Stimulated activated CD4-positive, alpha-beta T cell treated with anti-CD3 and anti-CD28 coated beads, TNF-alpha, amount 100 ng/mL, for 1 hour (primary cell): ENCODE measurements at regions not wholly inside any gene's neighbourhood (a gene's known extent, or its start where the extent isn't known, plus 50 kb on each side); places are given as distances from the start of the nearest gene placed in this dataset.

Source experiments
- DNase-seq, 3 donors: peaks; one replicate each; pipeline ENCODE4 v3.0.0-alpha.2; 2020; ENCODE audit warnings: low read depth in 3 of 3, low spot score in 1 of 3

- DNase-seq = no peak
These were observed 175.3 kb upstream of the RALGAPA2 start for GRCh38 chr20:20887593-20888265.

GRCh38 chr20:20881808-20882207, 169.4 kb upstream of the RALGAPA2 start:
- DNase-seq = no peak

GRCh38 chr20:20877079-20877478, 164.6 kb upstream of the RALGAPA2 start:
- no peak for DNase-seq

- no peak for DNase-seq
These were observed 163.3 kb upstream of the RALGAPA2 start for GRCh38 chr20:20875716-20876115.

- no peak for DNase-seq
These were observed 160.0 kb upstream of the RALGAPA2 start for GRCh38 chr20:20872428-20872827.

GRCh38 chr20:20869161-20869775, 156.8 kb upstream of the RALGAPA2 start:
- no peak for DNase-seq

GRCh38 chr20:20864351-20865096, 152.1 kb upstream of the RALGAPA2 start:
- no peak for DNase-seq

- peak; percentile 46 to 77 (median 53) for DNase-seq
These were observed 147.8 kb upstream of the RALGAPA2 start for GRCh38 chr20:20860078-20860806.

GRCh38 chr20:20859510-20859909, 147.1 kb upstream of the RALGAPA2 start:
- no peak for DNase-seq

- DNase-seq = no peak
These were observed 144.5 kb upstream of the RALGAPA2 start for GRCh38 chr20:20856956-20857355.

GRCh38 chr20:20856306-20856705, 143.9 kb upstream of the RALGAPA2 start:
- DNase-seq = no peak

- DNase-seq = no peak
These were observed 138.9 kb upstream of the RALGAPA2 start for GRCh38 chr20:20851385-20851784.

- DNase-seq = no peak
These were observed 138.0 kb upstream of the RALGAPA2 start for GRCh38 chr20:20850407-20850806.

GRCh38 chr20:20849161-20849560, 136.7 kb upstream of the RALGAPA2 start:
- DNase-seq = no peak

- DNase-seq = no peak
These were observed 135.4 kb upstream of the RALGAPA2 start for GRCh38 chr20:20847814-20848213.

- no peak for DNase-seq
These were observed 131.5 kb upstream of the RALGAPA2 start for GRCh38 chr20:20843982-20844381.

- no peak for DNase-seq
These were observed 127.3 kb upstream of the RALGAPA2 start for GRCh38 chr20:20839771-20840170.

- peak in 1 of 3 donors; percentile 23 for DNase-seq
These were observed 125.2 kb upstream of the RALGAPA2 start for GRCh38 chr20:20837574-20838021.

- DNase-seq = no peak
These were observed 124.4 kb upstream of the RALGAPA2 start for GRCh38 chr20:20836836-20837235.

GRCh38 chr20:20835897-20836296, 123.5 kb upstream of the RALGAPA2 start:
- no peak for DNase-seq

GRCh38 chr20:20834008-20834407, 121.6 kb upstream of the RALGAPA2 start:
- no peak for DNase-seq
